CD14-positive monocyte (primary cell): ENCODE measurements at regions not wholly inside any gene's neighbourhood (a gene's known extent, or its start where the extent isn't known, plus 50 kb on each side); places are given as distances from the start of the nearest gene placed in this dataset.

Experiments
- DNase-seq, 3 donors: peaks; one replicate each; pipeline ENCODE4 v3.0.0-alpha.2; 2011 to 2022
- H2AFZ ChIP-seq: 2 replicates; pipeline ENCODE4 v1.6.0; 2012; ENCODE audit warnings: mild to moderate bottlenecking, low read depth, low read length, inconsistent platforms; ENCODE audit not compliant: insufficient read depth, poor library complexity, severe bottlenecking
- H3K27ac ChIP-seq, 2 donors: 1 replicate in 1 of 2; 2 replicates in 1 of 2; pipeline ENCODE4 v1.5.1; 2012 to 2013; ENCODE audit warnings: low read length in 2 of 2, control low read depth in 1 of 2, inconsistent platforms in 1 of 2, low read depth in 1 of 2, mild to moderate bottlenecking in 1 of 2
- H3K27me3 ChIP-seq, 2 donors: one replicate each; pipeline versions ENCODE4 v1.6.0 to v1.6.1; 2011 to 2013; ENCODE audit warnings: low read length in 2 of 2; ENCODE audit not compliant: control insufficient read depth in 2 of 2, insufficient read depth in 2 of 2
- H3K36me3 ChIP-seq, 2 donors: replicated peaks in 1 of 2; 1 replicate in 1 of 2; 2 replicates in 1 of 2; pipeline versions ENCODE4 v1.5.1 to v1.6.1; 2012 to 2013; ENCODE audit warnings: low read length in 2 of 2, control low read depth in 1 of 2, inconsistent platforms in 1 of 2, mild to moderate bottlenecking in 1 of 2; ENCODE audit not compliant: insufficient read depth in 2 of 2, control insufficient read depth in 1 of 2
- H3K4me1 ChIP-seq, 2 donors: 1 replicate in 1 of 2; 2 replicates in 1 of 2; pipeline versions ENCODE4 v1.5.1 to v1.6.1; 2012 to 2013; ENCODE audit warnings: low read length in 2 of 2, control low read depth in 1 of 2, inconsistent platforms in 1 of 2, mild to moderate bottlenecking in 1 of 2, moderate library complexity in 1 of 2; ENCODE audit not compliant: insufficient read depth in 2 of 2, control insufficient read depth in 1 of 2
- H3K4me2 ChIP-seq: replicated peaks from 2 replicates; pipeline ENCODE3; 2012; ENCODE audit warnings: low read length, moderate library complexity, mild to moderate bottlenecking; ENCODE audit not compliant: poor library complexity, severe bottlenecking; ENCODE audit errors: extremely low read depth
- H3K4me3 ChIP-seq, 3 experiments: fragments of 200-600 bp in 1 of 3; sonication (generic) in 1 of 3; replicated peaks in 1 of 3; 1 replicate in 2 of 3; 2 replicates in 1 of 3; pipeline ENCODE4 v1.5.1; 2011 to 2013; ENCODE audit warnings: low read length in 3 of 3, mild to moderate bottlenecking in 3 of 3, control low read depth in 2 of 3, low read depth in 2 of 3, inconsistent platforms in 1 of 3, moderate library complexity in 1 of 3
- H3K79me2 ChIP-seq: 2 replicates; pipeline ENCODE4 v1.6.0; 2012; ENCODE audit warnings: mild to moderate bottlenecking, control low read depth, inconsistent platforms, low read length, moderate library complexity; ENCODE audit not compliant: insufficient read depth
- H3K9ac ChIP-seq: 2 replicates; pipeline ENCODE4 v1.6.0; 2017; ENCODE audit warnings: low read length, mild to moderate bottlenecking; ENCODE audit not compliant: insufficient read depth, poor library complexity, severe bottlenecking
- H3K9me3 ChIP-seq, 2 donors: replicated peaks in 1 of 2; 1 replicate in 1 of 2; 2 replicates in 1 of 2; pipeline versions ENCODE4 v1.5.1 to v1.6.1; 2012 to 2013; ENCODE audit warnings: low read length in 2 of 2, control low read depth in 1 of 2; ENCODE audit not compliant: control insufficient read depth in 1 of 2, insufficient read depth in 1 of 2
- H4K20me1 ChIP-seq: 2 replicates; pipeline ENCODE4 v1.6.0; 2012; ENCODE audit warnings: mild to moderate bottlenecking, low read length, control low read depth, moderate library complexity; ENCODE audit not compliant: insufficient read depth
- H3K27ac Mint-ChIP-seq, 7 donors: one replicate each; pipeline ENCODE4 v1.8.0; 2020; ENCODE audit warnings: mild to moderate bottlenecking in 7 of 7, mixed read lengths in 7 of 7, moderate library complexity in 6 of 7, inconsistent platforms in 2 of 7
- H3K27me3 Mint-ChIP-seq, 3 donors: one replicate each; pipeline ENCODE4 v1.8.0; 2021 to 2022; ENCODE audit warnings: low read depth in 3 of 3, mild to moderate bottlenecking in 3 of 3, mixed read lengths in 3 of 3, moderate library complexity in 3 of 3, inconsistent platforms in 1 of 3
- H3K36me3 Mint-ChIP-seq, 2 donors: one replicate each; pipeline ENCODE4 v1.8.0; 2020; ENCODE audit warnings: mixed read lengths in 2 of 2, inconsistent platforms in 1 of 2, mild to moderate bottlenecking in 1 of 2
- H3K4me1 Mint-ChIP-seq: one replicate; pipeline ENCODE4 v1.8.0; 2020; ENCODE audit warnings: mild to moderate bottlenecking, mixed read lengths
- H3K4me3 Mint-ChIP-seq, 2 donors: one replicate each; pipeline ENCODE4 v1.8.0; 2020; ENCODE audit warnings: mild to moderate bottlenecking in 2 of 2, mixed read lengths in 2 of 2, moderate library complexity in 1 of 2
- H3K9me3 Mint-ChIP-seq, 7 donors: one replicate each; pipeline ENCODE4 v1.8.0; 2020 to 2022; ENCODE audit warnings: mixed read lengths in 7 of 7, mild to moderate bottlenecking in 6 of 7, moderate library complexity in 6 of 7, inconsistent platforms in 2 of 7
- WGBS: methylation state at CpG from one replicate; pipeline ENCODE4 v1.1.5; 2013; ENCODE audit warnings: missing lambda C conversion rate; ENCODE audit not compliant: insufficient coverage; 5-methylcytosine and 5-hydroxymethylcytosine counted together
- intact Hi-C, 2 donors: fragments of 100-400 bp; cut with micrococcal nuclease; formaldehyde crosslinking; loops; one replicate each; pipeline versions ENCODE4 v1.15.0 to v1.15.1; 2023
- TF ChIP-seq, protein P1 (sequence below): fragments of 200-600 bp; IDR thresholded peaks from one replicate; pipeline ENCODE4 v1.8.0; 2022; ENCODE audit warnings: antibody characterized with exemption, mild to moderate bottlenecking

DNA sequence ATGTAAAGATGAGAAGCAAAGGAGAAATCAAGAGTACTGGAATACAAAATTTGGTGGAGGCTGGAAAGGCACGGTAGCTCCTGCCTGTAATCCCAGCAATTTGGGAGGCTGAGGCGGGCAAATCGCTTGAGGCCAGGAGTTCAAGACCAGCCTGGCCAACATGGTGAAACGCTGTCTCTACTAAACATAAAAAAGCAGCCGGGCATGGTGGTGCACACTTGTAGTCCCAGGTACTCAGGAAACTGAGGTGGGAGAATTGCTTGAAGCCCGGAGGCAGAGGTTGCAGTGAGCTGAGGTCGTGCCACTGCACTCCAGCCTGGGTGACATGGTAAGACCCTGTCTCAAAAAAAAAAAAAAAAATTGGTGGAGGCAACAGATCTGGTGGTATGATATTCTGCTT is 1086.0 kb downstream of the NLGN4X start:
- no peaks in the 10 kb centered on the region for H3K36me3 ChIP-seq
- no peak overlapping the region for H2AFZ ChIP-seq
- no peak overlapping the region for H3K27ac Mint-ChIP-seq
- no peaks in the 10 kb centered on the region for H3K9me3 ChIP-seq
- no peaks in the 10 kb centered on the region for H3K4me1 Mint-ChIP-seq
- no peak for DNase-seq
- H3K27me3 Mint-ChIP-seq, result peaks cover 0 to 2% (median 0%) of the 10 kb centered on the region in 3 donors
- H3K4me1 ChIP-seq, result no peaks in the 10 kb centered on the region
- no peaks in the 10 kb centered on the region for H3K36me3 Mint-ChIP-seq
- H3K27ac ChIP-seq, result no peak overlapping the region
- no peaks in the 10 kb centered on the region for H3K27me3 ChIP-seq
- H3K4me2 ChIP-seq, result no peak overlapping the region
- no peaks in the 10 kb centered on the region for H4K20me1 ChIP-seq
- 50% methylated on average over 2 of the region's 7 CpGs for WGBS
- TF ChIP-seq, protein P1, sequence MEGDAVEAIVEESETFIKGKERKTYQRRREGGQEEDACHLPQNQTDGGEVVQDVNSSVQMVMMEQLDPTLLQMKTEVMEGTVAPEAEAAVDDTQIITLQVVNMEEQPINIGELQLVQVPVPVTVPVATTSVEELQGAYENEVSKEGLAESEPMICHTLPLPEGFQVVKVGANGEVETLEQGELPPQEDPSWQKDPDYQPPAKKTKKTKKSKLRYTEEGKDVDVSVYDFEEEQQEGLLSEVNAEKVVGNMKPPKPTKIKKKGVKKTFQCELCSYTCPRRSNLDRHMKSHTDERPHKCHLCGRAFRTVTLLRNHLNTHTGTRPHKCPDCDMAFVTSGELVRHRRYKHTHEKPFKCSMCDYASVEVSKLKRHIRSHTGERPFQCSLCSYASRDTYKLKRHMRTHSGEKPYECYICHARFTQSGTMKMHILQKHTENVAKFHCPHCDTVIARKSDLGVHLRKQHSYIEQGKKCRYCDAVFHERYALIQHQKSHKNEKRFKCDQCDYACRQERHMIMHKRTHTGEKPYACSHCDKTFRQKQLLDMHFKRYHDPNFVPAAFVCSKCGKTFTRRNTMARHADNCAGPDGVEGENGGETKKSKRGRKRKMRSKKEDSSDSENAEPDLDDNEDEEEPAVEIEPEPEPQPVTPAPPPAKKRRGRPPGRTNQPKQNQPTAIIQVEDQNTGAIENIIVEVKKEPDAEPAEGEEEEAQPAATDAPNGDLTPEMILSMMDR, result no peak
- H3K9me3 Mint-ChIP-seq, result peaks cover 0 to 4% (median 0%) of the 10 kb centered on the region in 7 donors
- H3K4me3 ChIP-seq, result no peak overlapping the region
- no peak overlapping the region for H3K4me3 Mint-ChIP-seq
- no peaks in the 10 kb centered on the region for H3K79me2 ChIP-seq
- no peak overlapping the region for H3K9ac ChIP-seq
- intact Hi-C loops, result no loop called here

DNA sequence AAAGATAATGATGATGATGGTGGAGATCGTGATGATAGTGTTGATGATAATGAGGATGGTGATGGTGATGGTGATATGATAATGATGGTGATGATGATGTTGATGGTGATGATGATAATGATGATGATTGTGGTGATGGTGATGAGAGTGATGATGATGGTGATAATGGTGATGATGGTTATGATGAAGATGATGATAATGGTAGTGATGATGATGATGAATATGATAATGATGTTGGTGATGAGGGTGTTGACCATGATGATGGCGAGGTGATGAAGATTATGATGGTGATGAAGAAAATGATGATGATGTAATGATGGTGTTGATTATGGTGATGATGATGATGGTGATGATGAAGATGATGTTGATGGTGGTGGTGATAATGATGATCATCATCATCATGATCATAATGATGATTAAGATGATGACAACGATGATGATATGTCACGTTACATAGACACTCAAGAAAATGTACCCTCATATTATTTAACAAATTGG is 1106.4 kb downstream of the NLGN4X start:
- Histone ChIP-seq H4K20me1 (no peaks in the 10 kb centered on the region), H3K36me3 (no peaks in the 10 kb centered on the region), H3K9me3 (no peaks in the 10 kb centered on the region), H3K4me3 (no peak overlapping the region), H3K4me1 (no peaks in the 10 kb centered on the region), H3K79me2 (no peaks in the 10 kb centered on the region), H3K27me3 (no peaks in the 10 kb centered on the region), H3K27ac (no peak overlapping the region), H2AFZ (no peak overlapping the region), H3K4me2 (no peak overlapping the region), H3K9ac (no peak overlapping the region)
- TF ChIP-seq, protein P1, result no peak
- Mint-ChIP-seq H3K27me3 (peaks cover 0 to 2% (median 0%) of the 10 kb centered on the region in 3 donors), H3K4me1 (no peaks in the 10 kb centered on the region), H3K36me3 (no peaks in the 10 kb centered on the region), H3K9me3 (no peaks in the 10 kb centered on the region), H3K27ac (no peak overlapping the region), H3K4me3 (no peak overlapping the region)
- intact Hi-C loops, result no loop called here
- no peak for DNase-seq
- WGBS, result 100% methylated on average over 1 of the region's 4 CpGs
